HG03108 (cell line): ENCODE measurements at regions not wholly inside any gene's neighbourhood (a gene's known extent, or its start where the extent isn't known, plus 50 kb on each side); places are given as distances from the start of the nearest gene placed in this dataset.
"Not testable (repeated sequence)": the region's sequence is repeated elsewhere in the genome, so short reads cannot be mapped to it uniquely, and the experiment has no call there.

ENCODE experiments used
- ATAC-seq: cut with Tn5 transposase; IDR thresholded peaks from one replicate; pipeline ENCODE4 v1.9.1; 2021; ENCODE audit warnings: moderate library complexity; ENCODE audit not compliant: unreplicated experiment

DNA sequence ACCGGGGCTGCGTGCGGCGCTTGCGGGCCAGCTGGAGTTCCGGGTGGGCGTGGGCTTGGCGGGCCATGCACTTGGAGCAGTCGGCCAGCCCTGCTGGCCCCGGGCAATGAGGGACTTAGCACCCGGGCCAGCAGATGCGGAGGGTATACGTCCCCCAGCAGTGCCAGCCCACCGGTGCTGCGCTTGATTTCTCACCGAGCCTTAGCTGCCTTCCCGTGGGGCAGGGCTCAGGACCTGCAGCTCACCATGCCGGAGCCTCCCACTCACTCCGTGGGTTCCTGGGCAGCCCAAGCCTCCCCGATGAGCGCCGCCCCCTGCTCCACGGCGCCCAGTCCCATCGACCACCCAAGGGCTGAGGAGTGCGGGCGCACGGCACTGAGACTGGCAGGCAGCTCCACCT, 51.4 kb upstream of the INPP4B start:
- ATAC-seq, result not testable (repeated sequence)

DNA sequence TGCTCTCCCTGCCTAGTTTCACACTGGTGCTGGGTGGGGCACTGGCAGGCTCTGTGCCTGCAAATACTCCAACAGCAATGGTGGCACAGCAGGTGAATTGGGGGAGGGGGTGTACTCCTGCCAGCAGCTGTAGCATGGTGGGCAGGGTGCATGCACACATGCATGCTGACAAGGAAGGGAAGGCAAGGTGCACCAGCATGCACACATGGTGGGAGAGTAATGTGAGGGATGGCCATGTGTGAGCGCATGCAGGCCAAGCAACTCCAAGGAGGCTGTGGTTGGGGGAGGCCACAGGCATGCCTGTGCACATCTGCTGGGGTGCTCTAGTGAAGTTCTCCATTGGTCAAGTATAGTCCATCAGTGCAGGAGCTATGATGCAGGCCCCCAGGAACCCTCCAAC, 54.5 kb upstream of the INPP4B start:
- no peak for ATAC-seq

DNA sequence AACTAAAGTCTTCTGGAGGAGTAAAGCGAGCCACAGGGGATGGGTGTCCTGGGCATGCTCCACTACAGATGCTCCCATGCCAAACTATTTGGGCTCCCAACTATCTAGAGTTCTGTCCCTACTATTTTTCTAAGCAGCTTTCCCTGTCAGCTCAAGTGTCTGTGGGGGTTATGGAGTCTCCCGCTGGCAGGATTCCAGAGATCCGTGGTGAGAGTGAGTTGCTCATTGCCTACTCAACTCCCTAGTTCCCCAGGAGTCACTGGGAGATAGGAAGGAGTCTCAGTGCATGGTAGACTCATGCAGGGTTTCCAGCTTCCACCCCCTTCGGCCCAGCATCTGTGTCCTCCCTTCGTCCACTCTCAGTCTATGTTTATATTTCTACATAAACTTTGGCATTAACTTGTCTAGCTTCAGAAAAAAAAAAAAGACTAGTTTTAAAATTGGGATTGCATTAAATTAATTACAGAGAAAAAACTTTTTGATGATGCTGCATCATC, 55.1 kb upstream of the INPP4B start:
- ATAC-seq, result no peak

DNA sequence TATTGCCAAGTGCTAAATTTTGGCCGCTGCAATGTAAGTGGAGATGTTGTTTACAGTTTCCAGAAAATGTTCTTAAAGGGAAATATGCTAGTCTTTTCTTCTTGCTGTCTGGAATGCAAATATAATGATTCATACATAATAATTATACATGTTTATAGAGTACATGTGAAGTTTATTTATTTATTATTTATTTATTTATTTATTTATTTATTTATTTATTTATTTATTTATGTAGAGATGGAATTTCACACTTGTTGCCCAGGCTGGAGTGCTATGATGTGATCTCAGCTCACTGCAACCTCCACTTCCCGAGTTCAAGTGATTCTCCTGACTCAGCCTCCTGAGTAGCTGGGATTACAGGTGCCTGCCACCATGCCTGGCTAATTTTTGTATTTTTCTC, 57.5 kb upstream of the INPP4B start:
- ATAC-seq, result not testable (repeated sequence)

DNA sequence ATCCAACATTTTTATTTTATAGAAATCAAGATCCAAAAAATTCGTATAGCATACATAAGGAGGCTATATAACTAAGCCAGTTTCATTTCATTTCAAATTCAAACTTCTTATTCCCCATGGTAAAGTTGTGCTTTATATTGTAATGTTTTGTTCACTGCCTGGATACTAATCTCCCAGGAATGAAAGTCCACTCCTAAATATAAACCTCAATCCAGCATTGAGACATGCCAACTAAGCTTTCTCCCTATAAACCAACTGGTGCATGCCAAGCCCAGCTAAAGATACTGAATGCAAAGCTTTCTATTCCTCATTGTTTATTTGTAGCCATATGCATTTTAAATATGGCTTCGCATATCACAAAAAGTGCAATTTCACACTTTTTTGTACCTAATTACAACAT, 63.8 kb upstream of the INPP4B start:
- no peak for ATAC-seq

DNA sequence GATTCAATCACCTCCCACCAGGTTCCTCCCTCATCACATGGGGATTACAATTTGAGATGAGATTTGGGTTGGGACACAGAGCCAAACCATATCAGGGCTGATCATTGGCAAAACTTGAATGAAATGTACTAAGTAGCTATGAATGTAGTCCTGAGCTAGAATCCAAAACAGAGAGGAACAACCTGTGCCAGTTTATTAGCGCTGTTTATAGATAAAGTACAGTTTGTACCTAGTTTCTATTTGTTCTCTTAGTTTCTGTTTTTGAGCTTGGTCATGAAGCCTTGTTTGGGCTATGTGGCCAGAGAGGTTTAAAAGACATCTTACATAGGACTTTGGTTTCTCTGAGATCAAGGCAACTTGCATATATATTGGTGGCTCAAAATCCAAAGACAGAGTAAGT, 66.9 kb upstream of the INPP4B start:
- no peak for ATAC-seq

DNA sequence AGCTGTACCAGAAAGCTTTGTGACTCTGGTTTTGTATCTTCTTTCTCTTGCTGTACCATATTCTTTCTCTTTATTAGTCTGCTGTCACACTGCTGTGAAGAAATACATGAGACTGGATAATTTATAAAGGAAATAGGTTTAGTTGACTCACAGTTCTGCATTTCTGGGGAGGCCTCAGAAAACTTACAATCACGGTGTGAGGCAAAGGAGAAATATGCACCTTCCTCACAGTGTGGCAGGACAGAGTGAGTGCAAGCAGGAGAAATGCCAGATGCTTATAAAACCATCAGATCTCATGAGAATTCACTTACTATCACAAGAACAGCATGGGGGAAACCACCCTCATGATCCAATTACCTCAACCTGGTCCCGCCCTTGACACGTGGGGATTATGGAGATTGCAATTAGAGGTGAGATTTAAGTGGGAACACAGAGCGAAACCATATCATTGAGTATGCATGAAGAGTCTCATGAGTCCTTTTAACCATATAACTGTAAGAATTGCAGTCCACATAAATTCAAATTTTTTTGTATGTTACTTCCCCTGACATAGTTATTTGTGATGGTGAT, 67.4 kb upstream of the INPP4B start:
- no peak for ATAC-seq

DNA sequence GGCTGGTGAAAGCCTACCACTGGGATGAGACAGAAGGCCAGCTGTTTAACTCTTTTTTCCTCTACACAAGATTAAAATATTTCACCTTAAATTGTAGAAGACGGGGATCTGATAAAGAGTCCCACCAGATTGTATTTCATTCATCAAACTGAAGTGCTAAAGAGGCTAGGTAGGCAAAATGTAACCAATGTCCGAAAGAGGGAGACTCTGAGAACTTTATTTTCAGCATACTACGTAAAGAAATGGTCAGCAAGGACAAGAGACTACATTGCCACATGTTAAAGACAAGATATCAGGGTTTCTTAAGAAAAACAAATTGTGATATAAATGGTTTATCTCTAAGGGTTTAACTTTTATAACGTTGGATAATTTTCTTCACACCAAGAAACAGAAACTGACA, 71.6 kb upstream of the INPP4B start:
- no peak for ATAC-seq

GRCh38 chr4:142922720-142923119, 76.6 kb upstream of the INPP4B start:
- no peak for ATAC-seq

DNA sequence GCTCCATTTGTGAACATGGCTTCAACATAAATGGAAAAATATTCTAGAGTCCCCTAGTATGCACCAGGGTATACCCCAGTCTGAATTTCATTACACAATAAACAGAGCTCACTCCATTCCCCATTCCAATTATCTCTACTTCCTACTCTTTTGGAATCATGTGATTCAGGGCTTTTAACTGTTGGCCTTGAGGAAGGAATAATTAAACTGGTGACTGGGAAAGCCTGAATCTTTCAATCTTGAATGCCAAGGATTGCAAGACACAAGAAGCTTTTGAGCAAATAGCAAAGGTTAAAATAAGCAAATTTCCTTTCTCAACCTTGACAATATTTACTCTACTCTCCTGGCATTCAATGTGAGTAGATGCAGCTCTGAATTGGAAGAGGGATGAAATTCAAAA, 77.5 kb upstream of the INPP4B start:
- ATAC-seq, result no peak

GRCh38 chr4:142925161-142925560, 79.1 kb upstream of the INPP4B start:
- no peak for ATAC-seq

DNA sequence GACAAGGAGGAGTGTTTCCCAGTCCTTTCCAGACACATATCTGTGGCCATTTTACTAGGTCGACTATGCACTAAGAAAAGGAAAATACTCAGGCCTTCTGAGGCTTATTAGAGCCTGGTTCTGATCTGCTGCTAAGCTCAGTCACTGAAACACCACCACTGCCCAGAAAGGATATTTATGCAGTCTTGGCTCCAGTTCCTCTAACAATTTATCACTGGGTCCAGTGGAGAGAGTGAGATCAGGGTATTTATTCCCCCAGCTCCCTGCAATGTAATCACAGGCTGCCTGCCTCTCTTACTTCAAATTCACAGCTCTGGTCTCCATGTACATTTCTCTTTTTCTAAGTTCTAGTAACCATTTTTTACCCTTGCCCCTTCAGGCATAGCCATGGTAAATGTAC, 81.6 kb upstream of the INPP4B start:
- no peak for ATAC-seq

- no peak for ATAC-seq
Measured at GRCh38 chr4:142929526-142929925, 83.4 kb upstream of the INPP4B start.

- no peak for ATAC-seq
Measured at GRCh38 chr4:142933207-142933606, 87.1 kb upstream of the INPP4B start.

GRCh38 chr4:142940425-142941330, 94.6 kb upstream of the INPP4B start:
- no peak for ATAC-seq

- no peak for ATAC-seq
Measured at GRCh38 chr4:142944565-142944964, 98.5 kb upstream of the INPP4B start.

- ATAC-seq, result no peak
Measured at GRCh38 chr4:142952821-142953580, 106.9 kb upstream of the INPP4B start.

DNA sequence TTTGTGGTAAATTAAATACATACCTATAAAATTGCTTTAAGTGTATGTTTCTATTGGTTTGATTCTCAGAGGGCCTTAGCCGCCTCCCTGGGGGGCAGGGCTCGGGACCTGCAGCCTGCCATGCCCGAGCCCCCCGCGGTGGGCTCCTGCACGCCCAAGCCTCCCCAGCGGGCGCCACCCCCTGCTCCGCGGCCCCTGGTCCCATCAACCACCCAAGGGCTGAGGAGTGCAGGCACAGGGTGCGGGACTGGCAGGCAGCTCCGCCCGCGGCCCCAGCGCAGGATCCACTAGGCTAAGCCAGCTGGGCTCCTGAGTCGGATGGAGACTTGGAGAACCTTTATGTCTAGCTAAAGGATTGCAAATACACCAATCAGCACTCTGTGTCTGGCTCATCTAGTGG, 108.3 kb upstream of the INPP4B start:
- no peak for ATAC-seq

GRCh38 chr4:142955501-142955900, 109.4 kb upstream of the INPP4B start:
- no peak for ATAC-seq

GRCh38 chr4:142959173-142959572, 113.1 kb upstream of the INPP4B start:
- no peak for ATAC-seq

GRCh38 chr4:142960126-142960525, 114.0 kb upstream of the INPP4B start:
- ATAC-seq, result no peak
